ENCODE measurements at regions not wholly inside any gene's neighbourhood (a gene's known extent, or its start where the extent isn't known, plus 50 kb on each side); places are given as distances from the start of the nearest gene placed in this dataset.

GRCh38 chr16:52976539-52977167 is 76.0 kb downstream of the CHD9NB start:
- no peaks in the 10 kb centered on the region for H3K4me1 Mint-ChIP-seq
- TF ChIP-seq EZH2 (IDR thresholded peaks at IDR 0.05) (no peak), EZH2phosphoT487 (IDR thresholded peaks at IDR 0.05) (no peak), CTCF (IDR thresholded peaks at IDR 0.05) (peak; percentile 41)
- H3K27ac ChIP-seq: no peak overlapping the region
- H3K4me3 ChIP-seq: no peak overlapping the region
- no peaks in the 10 kb centered on the region for H4K20me1 ChIP-seq (ENCODE audit: low read depth)
- peaks cover 11% of the 10 kb centered on the region for H3K9me3 Mint-ChIP-seq
- H3K27me3 ChIP-seq: no peaks in the 10 kb centered on the region
- no peak overlapping the region for H3K4me3 Mint-ChIP-seq
- no peaks in the 10 kb centered on the region for H3K36me3 Mint-ChIP-seq
- no peak overlapping the region for H3K27ac Mint-ChIP-seq
- H3K36me3 ChIP-seq: no peaks in the 10 kb centered on the region
- H3K9ac ChIP-seq: no peak overlapping the region
- H3F3A ChIP-seq (ENCODE audit: low read depth): no peaks in the 10 kb centered on the region
- peak; percentile 30 for DNase-seq (ENCODE audit: low spot score)
- H3K79me2 ChIP-seq (ENCODE audit: low read depth): no peaks in the 10 kb centered on the region
- no peak overlapping the region for H2AFZ ChIP-seq (replicated peaks)
- no peaks in the 10 kb centered on the region for H3K27me3 Mint-ChIP-seq (ENCODE audit: insufficient read depth, low read depth)
- H3K9me3 ChIP-seq (ENCODE audit: low read depth): no peaks in the 10 kb centered on the region
- no peaks in the 10 kb centered on the region for H3K4me1 ChIP-seq
- no peak overlapping the region for H3K4me2 ChIP-seq

GRCh38 chr16:52967744-52968143 is 85.0 kb downstream of the CHD9NB start:
- H3K4me1 Mint-ChIP-seq: peaks cover 37% of the 10 kb centered on the region
- peaks cover 34% of the 10 kb centered on the region for H3F3A ChIP-seq (ENCODE audit: low read depth)
- TF ChIP-seq EZH2phosphoT487 (IDR thresholded peaks at IDR 0.05) (no peak), CTCF (IDR thresholded peaks at IDR 0.05) (no peak), EZH2 (IDR thresholded peaks at IDR 0.05) (no peak)
- H3K4me1 ChIP-seq: peaks cover 40% of the 10 kb centered on the region
- H3K4me2 ChIP-seq: peak overlapping the region; percentile 37
- peaks cover 6% of the 10 kb centered on the region for H4K20me1 ChIP-seq (ENCODE audit: low read depth)
- H3K27me3 Mint-ChIP-seq (ENCODE audit: insufficient read depth, low read depth): peaks cover 3% of the 10 kb centered on the region
- H3K27ac ChIP-seq: no peak overlapping the region
- no peaks in the 10 kb centered on the region for H3K9me3 ChIP-seq (ENCODE audit: low read depth)
- no peaks in the 10 kb centered on the region for H3K79me2 ChIP-seq (ENCODE audit: low read depth)
- H3K27me3 ChIP-seq: no peaks in the 10 kb centered on the region
- H2AFZ ChIP-seq (replicated peaks): peak overlapping the region; percentile 47
- DNase-seq (ENCODE audit: low spot score): peak; percentile 15
- H3K27ac Mint-ChIP-seq: no peak overlapping the region
- H3K36me3 ChIP-seq: no peaks in the 10 kb centered on the region
- H3K4me3 ChIP-seq: no peak overlapping the region
- no peak overlapping the region for H3K4me3 Mint-ChIP-seq
- H3K36me3 Mint-ChIP-seq: no peaks in the 10 kb centered on the region
- H3K9ac ChIP-seq: no peak overlapping the region
- peaks cover 16% of the 10 kb centered on the region for H3K9me3 Mint-ChIP-seq

GRCh38 chr16:52964290-52964689 is 88.4 kb downstream of the CHD9NB start:
- H3K9ac ChIP-seq: no peak overlapping the region
- H3K79me2 ChIP-seq (ENCODE audit: low read depth): no peaks in the 10 kb centered on the region
- TF ChIP-seq EZH2phosphoT487 (IDR thresholded peaks at IDR 0.05): peak; percentile 81
- no peak for TF ChIP-seq CTCF (IDR thresholded peaks at IDR 0.05)
- TF ChIP-seq EZH2 (IDR thresholded peaks at IDR 0.05): no peak
- no peaks in the 10 kb centered on the region for H3K36me3 ChIP-seq
- H3K4me2 ChIP-seq: peak overlapping the region; percentile 67
- H3K27ac Mint-ChIP-seq: peak overlapping the region; percentile 98
- no peak overlapping the region for H3K4me3 ChIP-seq
- H3K9me3 Mint-ChIP-seq: peaks cover 8% of the 10 kb centered on the region
- no peaks in the 10 kb centered on the region for H3K9me3 ChIP-seq (ENCODE audit: low read depth)
- DNase-seq (ENCODE audit: low spot score): peak; percentile 89
- H3K4me1 ChIP-seq: peaks cover 50% of the 10 kb centered on the region
- no peaks in the 10 kb centered on the region for H3K27me3 ChIP-seq
- H3K27ac ChIP-seq: no peak overlapping the region
- peak overlapping the region; percentile 42 for H3K4me3 Mint-ChIP-seq
- H3K36me3 Mint-ChIP-seq: no peaks in the 10 kb centered on the region
- H3K27me3 Mint-ChIP-seq (ENCODE audit: insufficient read depth, low read depth): no peaks in the 10 kb centered on the region
- no peak overlapping the region for H2AFZ ChIP-seq (replicated peaks)
- H3K4me1 Mint-ChIP-seq: peaks cover 50% of the 10 kb centered on the region
- H3F3A ChIP-seq (ENCODE audit: low read depth): peaks cover 37% of the 10 kb centered on the region
- peaks cover 6% of the 10 kb centered on the region for H4K20me1 ChIP-seq (ENCODE audit: low read depth)

All from neural progenitor cell (in vitro differentiated cells).